GM18907 (cell line): ENCODE measurements at regions not wholly inside any gene's neighbourhood (a gene's known extent, or its start where the extent isn't known, plus 50 kb on each side); places are given as distances from the start of the nearest gene placed in this dataset.
A peak's percentile ranks its signal among the peaks of the same experiment; 100 is the strongest.

Experiments used
- ATAC-seq: cut with Tn5 transposase; IDR thresholded peaks from one replicate; pipeline ENCODE4 v1.9.1; 2021; ENCODE audit warnings: mild to moderate bottlenecking, moderate library complexity; ENCODE audit not compliant: unreplicated experiment

- no peak for ATAC-seq
Observed at GRCh38 chr10:110373857-110374654, 69.3 kb upstream of the SMNDC1 start.

GRCh38 chr10:110375121-110375520 is 70.4 kb upstream of the SMNDC1 start:
- no peak for ATAC-seq

- ATAC-seq = no peak
Observed at GRCh38 chr10:110376021-110376766, 71.5 kb upstream of the SMNDC1 start.

- ATAC-seq = no peak
Observed at GRCh38 chr10:110376767-110377160, 72.0 kb upstream of the SMNDC1 start.

- no peak for ATAC-seq
Observed at GRCh38 chr10:110378006-110378405, 73.3 kb upstream of the SMNDC1 start.

- ATAC-seq = no peak
Observed at GRCh38 chr10:110378533-110379108, 73.9 kb upstream of the SMNDC1 start.

GRCh38 chr10:110379831-110380230 is 75.1 kb upstream of the SMNDC1 start:
- no peak for ATAC-seq

- ATAC-seq = no peak
Observed at GRCh38 chr10:110380293-110380692, 75.6 kb upstream of the SMNDC1 start.

- no peak for ATAC-seq
Observed at GRCh38 chr10:110382695-110383094, 78.0 kb upstream of the SMNDC1 start.

GRCh38 chr10:110387617-110387982 is 82.9 kb upstream of the SMNDC1 start:
- ATAC-seq = no peak

GRCh38 chr10:110387983-110388686 is 83.4 kb upstream of the SMNDC1 start:
- ATAC-seq = peak; percentile 90

GRCh38 chr10:110388687-110389052 is 84.0 kb upstream of the SMNDC1 start:
- no peak for ATAC-seq

- no peak for ATAC-seq
Observed at GRCh38 chr10:110389255-110389654, 84.5 kb upstream of the SMNDC1 start.

GRCh38 chr10:110391541-110391940 is 86.8 kb upstream of the SMNDC1 start:
- no peak for ATAC-seq

- ATAC-seq = no peak
Observed at GRCh38 chr10:110392121-110392520, 87.4 kb upstream of the SMNDC1 start.

- no peak for ATAC-seq
Observed at GRCh38 chr10:110392868-110393740, 88.4 kb upstream of the SMNDC1 start.

- no peak for ATAC-seq
Observed at GRCh38 chr10:110393866-110394265, 89.1 kb upstream of the SMNDC1 start.

GRCh38 chr10:110394296-110394695 is 89.6 kb upstream of the SMNDC1 start:
- no peak for ATAC-seq

- no peak for ATAC-seq
Observed at GRCh38 chr10:110394898-110395297, 90.2 kb upstream of the SMNDC1 start.
